HepG2 (cell line): ENCODE measurements at regions not wholly inside any gene's neighbourhood (a gene's known extent, or its start where the extent isn't known, plus 50 kb on each side); places are given as distances from the start of the nearest gene placed in this dataset.

ENCODE experiments used
- ATAC-seq: fragments of 200-7000 bp; cut with Tn5 transposase; 3 replicates; pipeline ENCODE4 v1.9.1; 2020; ENCODE audit warnings: mild to moderate bottlenecking, moderate library complexity
- BruUV-seq: library from RNA; stranded (reverse); fragments of 400-500 nt; replicated peaks from 2 replicates; lab custom pipeline; 2021; lab: Mats Ljungman, UMichigan
- CTCF ChIA-PET: fragments of 300-600 bp; formaldehyde crosslinking; extraction: SDS; loops from one replicate; lab custom pipeline; 2021; ENCODE audit warnings: low total read pairs, inconsistent platforms, low intra/inter-chr PET ratio; lab: Yijun Ruan, JAX
- POLR2A ChIA-PET: fragments of 350-600 bp; sonication (Branson Sonifier 250); formaldehyde crosslinking; loops from one replicate; lab custom pipeline; 2020; ENCODE audit warnings: antibody characterized with exemption, inconsistent platforms; lab: Yijun Ruan, JAX
- DNase-seq: peaks from one replicate; pipeline ENCODE4 v3.0.0-alpha.2; 2015; ENCODE audit warnings: low spot score
- FAIRE-seq: peaks from 3 replicates; lab custom pipeline; 2011; peaks lifted over from hg19 to GRCh38; lab: Jason Lieb, UNC
- H2AFZ ChIP-seq: one replicate; pipeline ENCODE4 v1.6.1; 2011; ENCODE audit warnings: low read length, inconsistent platforms
- H3K27ac ChIP-seq: fragments of 300-600 bp; 3 replicates; pipeline ENCODE4 v1.8.0; 2011; ENCODE audit warnings: mixed run types, mild to moderate bottlenecking, mixed read lengths, low read length, inconsistent platforms; ENCODE audit not compliant: insufficient read depth; ENCODE audit errors: extremely low read length
- H3K27me3 ChIP-seq, 2 experiments: fragments of 200-600 bp in 1 of 2; 2 replicates in 1 of 2; 3 replicates in 1 of 2; pipeline versions ENCODE4 v1.6.0 to v1.8.0; 2011; ENCODE audit warnings: low read length in 2 of 2, mild to moderate bottlenecking in 2 of 2, moderate library complexity in 2 of 2, inconsistent platforms in 1 of 2; ENCODE audit not compliant: insufficient read depth in 2 of 2, control insufficient read depth in 1 of 2
- H3K36me3 ChIP-seq, 2 experiments: fragments of 200-600 bp in 1 of 2; replicated peaks in 1 of 2; 2 replicates in 1 of 2; 3 replicates in 1 of 2; pipeline versions ENCODE4 v1.5.1 to v1.8.0; 2011; ENCODE audit warnings: low read length in 2 of 2, inconsistent platforms in 1 of 2; ENCODE audit not compliant: insufficient read depth in 2 of 2, control insufficient read depth in 1 of 2
- H3K4me1 ChIP-seq: 2 replicates; pipeline ENCODE4 v1.5.1; 2012; ENCODE audit warnings: low read length, inconsistent platforms; ENCODE audit not compliant: insufficient read depth
- H3K4me2 ChIP-seq: 2 replicates; pipeline ENCODE4 v1.6.0; 2011; ENCODE audit warnings: low read depth, low read length, inconsistent platforms
- H3K4me3 ChIP-seq, 3 experiments: fragments of 200-600 bp in 1 of 3; sonication (generic), shearing (Covaris generic) in 1 of 3; replicated peaks in 1 of 3; 2 replicates each; pipeline ENCODE4 v1.5.1; 2011 to 2016; ENCODE audit warnings: low read length in 3 of 3, inconsistent platforms in 2 of 3, low read depth in 2 of 3, mild to moderate bottlenecking in 2 of 3, control low read depth in 1 of 3, mixed read lengths in 1 of 3; ENCODE audit not compliant: insufficient read depth in 1 of 3
- H3K79me2 ChIP-seq: one replicate; pipeline ENCODE4 v1.6.1; 2011; ENCODE audit warnings: low read length, inconsistent platforms; ENCODE audit not compliant: insufficient read depth
- H3K9ac ChIP-seq: 2 replicates; pipeline ENCODE4 v1.6.0; 2011; ENCODE audit warnings: mild to moderate bottlenecking, low read depth, low read length, inconsistent platforms; ENCODE audit not compliant: insufficient read depth
- H3K9me3 ChIP-seq: 2 replicates; pipeline ENCODE4 v1.5.1; 2012; ENCODE audit warnings: mild to moderate bottlenecking, low read length
- H4K20me1 ChIP-seq: 2 replicates; pipeline ENCODE4 v1.6.0; 2011; ENCODE audit warnings: inconsistent platforms, mild to moderate bottlenecking, low read length, moderate library complexity; ENCODE audit not compliant: insufficient read depth
- HNF1A ChIP-seq, 2 experiments: sonication (generic) in 1 of 2; formaldehyde crosslinking in 1 of 2; IDR thresholded peaks; 2 replicates each; pipeline versions ENCODE4 v1.4.0 to v1.6.1; 2016 to 2020; ENCODE audit warnings: borderline replicate concordance in 1 of 2, low read depth in 1 of 2, mild to moderate bottlenecking in 1 of 2, missing genetic modification reagents in 1 of 2
- KLF13 ChIP-seq: sonication (generic); formaldehyde crosslinking; IDR thresholded peaks from 2 replicates; pipeline ENCODE4 v1.4.0; 2020; ENCODE audit warnings: mild to moderate bottlenecking, missing genetic modification reagents
- MTA1 ChIP-seq: sonication (generic); formaldehyde crosslinking; IDR thresholded peaks from 2 replicates; pipeline ENCODE4 v1.4.0; 2020; ENCODE audit warnings: missing genetic modification reagents, mild to moderate bottlenecking, borderline replicate concordance
- RAD21 ChIP-seq: fragments of 450-650 bp; formaldehyde crosslinking; IDR thresholded peaks from 2 replicates; pipeline ENCODE4 v1.5.0; 2020; ENCODE audit warnings: mild to moderate bottlenecking
- RFX5 ChIP-seq: IDR thresholded peaks from 2 replicates; pipeline ENCODE4 v1.6.1; 2011; ENCODE audit warnings: low read depth, low read length, improper control_type of control experiment
- TEAD2 ChIP-seq: sonication (generic); formaldehyde crosslinking; IDR thresholded peaks from 2 replicates; pipeline ENCODE4 v1.9.0; 2021; ENCODE audit warnings: missing genetic modification reagents
- YEATS2 ChIP-seq: sonication (generic); formaldehyde crosslinking; IDR thresholded peaks from 2 replicates; pipeline ENCODE4 v1.4.0; 2020; ENCODE audit warnings: missing genetic modification reagents, borderline replicate concordance
- ZFP90 ChIP-seq: sonication (generic); formaldehyde crosslinking; IDR thresholded peaks from 2 replicates; pipeline ENCODE4 v1.8.0; 2022; ENCODE audit warnings: missing genetic modification reagents, mild to moderate bottlenecking, inconsistent platforms, borderline replicate concordance
- ZFYVE20 ChIP-seq: sonication (generic); formaldehyde crosslinking; IDR thresholded peaks from 2 replicates; pipeline ENCODE4 v1.8.0; 2023; ENCODE audit warnings: low read depth, mild to moderate bottlenecking, moderate library complexity, missing genetic modification reagents, borderline replicate concordance
- ZNF598 ChIP-seq: sonication (generic); formaldehyde crosslinking; IDR thresholded peaks from 2 replicates; pipeline ENCODE4 v1.5.1; 2020; ENCODE audit warnings: mild to moderate bottlenecking, missing genetic modification reagents, borderline replicate concordance
- ZNF704 ChIP-seq: sonication (generic); formaldehyde crosslinking; IDR thresholded peaks from 2 replicates; pipeline ENCODE4 v1.8.1; 2023; ENCODE audit warnings: mild to moderate bottlenecking, inconsistent platforms, moderate library complexity, missing genetic modification reagents, borderline replicate concordance
- WGBS: methylation state at CpG from one replicate; pipeline ENCODE4 v1.1.6; 2017; ENCODE audit warnings: low lambda C conversion rate; 5-methylcytosine and 5-hydroxymethylcytosine counted together
- in situ Hi-C: cut with HindIII; loops from 2 replicates; pipeline ENCODE4 v1.10.0; 2017; ENCODE audit warnings: low pct_unique_long_range_greater_than_20kb; ENCODE audit not compliant: extremely low pct_ligation_motif_present
- intact Hi-C: fragments of 100-400 bp; cut with micrococcal nuclease; formaldehyde crosslinking; loops from one replicate; pipeline ENCODE4 v1.10.0; 2022; ENCODE audit not compliant: unreplicated experiment

- Histone ChIP-seq H3K4me2 (no peak overlapping the region), H3K79me2 (no peaks in the 10 kb centered on the region), H3K27ac (no peak overlapping the region), H3K9ac (no peak overlapping the region), H3K4me1 (peaks cover 34% of the 10 kb centered on the region), H4K20me1 (no peaks in the 10 kb centered on the region), H3K9me3 (no peaks in the 10 kb centered on the region), H2AFZ (no peak overlapping the region), H3K4me3 (no peak overlapping the region), H3K36me3 (no peaks in the 10 kb centered on the region), H3K27me3 (no peaks in the 10 kb centered on the region; a peak in 1 of 5 replicates)
- in situ Hi-C loops = no loop called here
- DNase-seq (no peak), ATAC-seq (no peak), FAIRE-seq (no peak)
- BruUV-seq = no TSS peak
- POLR2A ChIA-PET = no interaction called here
- intact Hi-C loops = no loop called here
- TF ChIP-seq TEAD2 (CRISPR knock-in tag) = no peak
- no peak for TF ChIP-seq ZNF598 (CRISPR knock-in tag)
- TF ChIP-seq MTA1 = no peak
- TF ChIP-seq YEATS2 (CRISPR knock-in tag) = no peak
- TF ChIP-seq ZFYVE20 = no peak
- TF ChIP-seq ZFP90 = no peak
- CTCF ChIA-PET = no interaction called here
These were observed 63.1 kb upstream of the PRSS23 start for GRCh38 chr11:86737230-86737629.

GRCh38 chr11:86736291-86737143, 63.8 kb upstream of the PRSS23 start:
- in situ Hi-C loops = no loop called here
- no peak for ATAC-seq
- H3K9ac ChIP-seq = no peak overlapping the region
- POLR2A ChIA-PET = no interaction called here
- H2AFZ ChIP-seq = no peak overlapping the region
- no peaks in the 10 kb centered on the region for H3K79me2 ChIP-seq
- H3K4me1 ChIP-seq = peaks cover 27% of the 10 kb centered on the region
- H4K20me1 ChIP-seq = no peaks in the 10 kb centered on the region
- H3K4me3 ChIP-seq = no peak overlapping the region
- DNase-seq = no peak
- H3K27me3 ChIP-seq = no peaks in the 10 kb centered on the region; a peak in 1 of 5 replicates
- H3K9me3 ChIP-seq = no peaks in the 10 kb centered on the region
- H3K36me3 ChIP-seq = no peaks in the 10 kb centered on the region
- H3K27ac ChIP-seq = no peak overlapping the region
- CTCF ChIA-PET = no interaction called here
- no TSS peak for BruUV-seq
- FAIRE-seq = no peak
- intact Hi-C loops = no loop called here
- H3K4me2 ChIP-seq = no peak overlapping the region
- WGBS = 54% methylated on average over 8 of the region's 9 CpGs
- TF ChIP-seq RFX5 (no peak), KLF13 (no peak), RAD21 (CRISPR knock-in tag) (no peak), ZNF704 (CRISPR knock-in tag) (no peak), HNF1A (IDR thresholded peaks at IDR 0.05; ENCODE audit: low read depth) (no peak), HNF1A (CRISPR knock-in tag; IDR thresholded peaks at IDR 0.05; ENCODE audit: borderline replicate concordance) (no peak)
